Activated CD8-positive, alpha-beta T cell treated with anti-CD3 and anti-CD28 coated beads for 36 hours (primary cell): ENCODE measurements at regions not wholly inside any gene's neighbourhood (a gene's known extent, or its start where the extent isn't known, plus 50 kb on each side); places are given as distances from the start of the nearest gene placed in this dataset.

Experiments
- ATAC-seq: fragments of 200-7000 bp; cut with Tn5 transposase; one replicate; pipeline ENCODE4 v1.10.0; 2021; ENCODE audit warnings: mild to moderate bottlenecking, moderate library complexity
- CTCF ChIA-PET: fragments of 350-600 bp; sonication (Branson Sonifier 250); formaldehyde crosslinking; loops from one replicate; lab custom pipeline; 2021; ENCODE audit warnings: antibody characterized with exemption; lab: Charles Lee
- POLR2A ChIA-PET: fragments of 350-600 bp; sonication (Branson Sonifier 250); formaldehyde crosslinking; loops from one replicate; lab custom pipeline; 2021; ENCODE audit warnings: antibody characterized with exemption; lab: Charles Lee
- DNase-seq: peaks from one replicate; pipeline ENCODE4 v3.0.0-alpha.2; 2020
- H3K27ac Mint-ChIP-seq: one replicate; pipeline ENCODE4 v1.8.0; 2021; ENCODE audit warnings: mild to moderate bottlenecking, mixed read lengths
- H3K27me3 Mint-ChIP-seq: one replicate; pipeline ENCODE4 v1.8.0; 2021; ENCODE audit warnings: mixed read lengths
- H3K36me3 Mint-ChIP-seq: one replicate; pipeline ENCODE4 v1.8.0; 2021; ENCODE audit warnings: low read depth, mixed read lengths
- H3K4me1 Mint-ChIP-seq: one replicate; pipeline ENCODE4 v1.8.0; 2021; ENCODE audit warnings: low read depth, mixed read lengths
- H3K4me3 Mint-ChIP-seq: one replicate; pipeline ENCODE4 v1.8.0; 2021; ENCODE audit warnings: mild to moderate bottlenecking, moderate library complexity, mixed read lengths
- H3K9me3 Mint-ChIP-seq: one replicate; pipeline ENCODE4 v1.8.0; 2021; ENCODE audit warnings: mixed read lengths
- intact Hi-C: fragments of 100-400 bp; cut with micrococcal nuclease; formaldehyde crosslinking; loops from one replicate; pipeline ENCODE4 v1.10.0; 2022
- TF ChIP-seq, protein P1 (sequence below): fragments of 200-600 bp; IDR thresholded peaks from one replicate; pipeline ENCODE4 v1.8.0; 2022; ENCODE audit warnings: antibody characterized with exemption, mild to moderate bottlenecking

GRCh38 chr4:157572951-157573350, 352.4 kb downstream of the GRIA2 start:
- no peak for ATAC-seq
- ChIA-PET POLR2A (no interaction called here), CTCF (no interaction called here)
- Mint-ChIP-seq H3K36me3 (no peaks in the 10 kb centered on the region), H3K4me1 (no peaks in the 10 kb centered on the region), H3K9me3 (no peaks in the 10 kb centered on the region), H3K27me3 (no peaks in the 10 kb centered on the region), H3K4me3 (no peak overlapping the region), H3K27ac (no peak overlapping the region)
- DNase-seq = no peak
- intact Hi-C loops = no loop called here
- TF ChIP-seq, protein P1, sequence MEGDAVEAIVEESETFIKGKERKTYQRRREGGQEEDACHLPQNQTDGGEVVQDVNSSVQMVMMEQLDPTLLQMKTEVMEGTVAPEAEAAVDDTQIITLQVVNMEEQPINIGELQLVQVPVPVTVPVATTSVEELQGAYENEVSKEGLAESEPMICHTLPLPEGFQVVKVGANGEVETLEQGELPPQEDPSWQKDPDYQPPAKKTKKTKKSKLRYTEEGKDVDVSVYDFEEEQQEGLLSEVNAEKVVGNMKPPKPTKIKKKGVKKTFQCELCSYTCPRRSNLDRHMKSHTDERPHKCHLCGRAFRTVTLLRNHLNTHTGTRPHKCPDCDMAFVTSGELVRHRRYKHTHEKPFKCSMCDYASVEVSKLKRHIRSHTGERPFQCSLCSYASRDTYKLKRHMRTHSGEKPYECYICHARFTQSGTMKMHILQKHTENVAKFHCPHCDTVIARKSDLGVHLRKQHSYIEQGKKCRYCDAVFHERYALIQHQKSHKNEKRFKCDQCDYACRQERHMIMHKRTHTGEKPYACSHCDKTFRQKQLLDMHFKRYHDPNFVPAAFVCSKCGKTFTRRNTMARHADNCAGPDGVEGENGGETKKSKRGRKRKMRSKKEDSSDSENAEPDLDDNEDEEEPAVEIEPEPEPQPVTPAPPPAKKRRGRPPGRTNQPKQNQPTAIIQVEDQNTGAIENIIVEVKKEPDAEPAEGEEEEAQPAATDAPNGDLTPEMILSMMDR = no peak

DNA sequence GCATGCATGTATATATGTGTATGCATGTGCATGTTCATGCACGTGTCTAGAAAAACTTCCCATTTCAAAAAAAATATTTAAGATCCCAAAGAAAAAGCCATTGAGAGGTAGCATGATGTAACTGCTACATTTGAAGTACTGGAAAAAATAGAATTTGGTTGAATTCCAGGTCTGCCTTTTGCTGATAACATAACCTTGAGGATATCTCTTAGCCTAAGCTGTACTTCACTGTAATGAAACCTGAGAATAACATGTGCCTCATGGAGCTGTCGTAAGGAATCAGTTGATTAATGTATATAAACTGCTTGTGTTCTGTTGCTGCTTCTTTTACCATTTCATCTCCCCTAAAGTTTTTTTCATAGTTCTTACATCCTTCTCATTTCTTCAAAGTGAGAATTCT, 351.8 kb downstream of the GRIA2 start:
- Mint-ChIP-seq H3K27me3 (no peaks in the 10 kb centered on the region), H3K4me3 (no peak overlapping the region), H3K36me3 (no peaks in the 10 kb centered on the region), H3K27ac (no peak overlapping the region), H3K9me3 (no peaks in the 10 kb centered on the region), H3K4me1 (no peaks in the 10 kb centered on the region)
- intact Hi-C loops = no loop called here
- TF ChIP-seq, protein P1 = no peak
- DNase-seq = no peak
- POLR2A ChIA-PET = no interaction called here
- CTCF ChIA-PET = no interaction called here
- no peak for ATAC-seq

- DNase-seq (no peak), ATAC-seq (no peak)
- no peak overlapping the region for H3K4me3 Mint-ChIP-seq
- POLR2A ChIA-PET = no interaction called here
- H3K36me3 Mint-ChIP-seq = no peaks in the 10 kb centered on the region
- H3K9me3 Mint-ChIP-seq = peaks cover 2% of the 10 kb centered on the region
- CTCF ChIA-PET = no interaction called here
- no peak overlapping the region for H3K27ac Mint-ChIP-seq
- intact Hi-C loops = no loop called here
- no peaks in the 10 kb centered on the region for H3K27me3 Mint-ChIP-seq
- no peaks in the 10 kb centered on the region for H3K4me1 Mint-ChIP-seq
- TF ChIP-seq, protein P1 = no peak
Observed at GRCh38 chr4:157564771-157565170, 344.2 kb downstream of the GRIA2 start.

DNA sequence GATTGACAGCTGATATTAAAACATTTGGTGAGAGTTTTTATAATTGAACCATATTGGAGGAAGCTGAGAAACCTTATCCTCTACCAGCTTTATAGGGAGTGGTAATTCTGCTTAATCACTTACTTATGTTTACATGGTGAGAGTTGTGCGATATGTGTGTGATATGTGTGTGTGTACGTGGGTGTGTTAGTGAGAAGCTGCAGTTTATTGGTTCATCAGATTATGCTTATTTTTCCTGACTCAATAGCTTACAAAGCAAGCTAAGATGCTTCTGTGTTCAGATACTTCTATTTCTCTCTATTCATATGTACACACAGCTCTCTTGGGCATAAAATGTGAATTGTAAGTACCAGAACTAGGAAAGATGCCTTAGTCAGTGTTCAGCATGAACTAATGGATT, 343.7 kb downstream of the GRIA2 start:
- Mint-ChIP-seq H3K4me1 (no peaks in the 10 kb centered on the region), H3K27me3 (no peaks in the 10 kb centered on the region), H3K36me3 (no peaks in the 10 kb centered on the region), H3K9me3 (peaks cover 2% of the 10 kb centered on the region), H3K4me3 (no peak overlapping the region), H3K27ac (no peak overlapping the region)
- ChIA-PET CTCF (no interaction called here), POLR2A (no interaction called here)
- TF ChIP-seq, protein P1 = no peak
- no peak for DNase-seq
- intact Hi-C loops = no loop called here
- ATAC-seq = no peak

- ChIA-PET CTCF (no interaction called here), POLR2A (no interaction called here)
- Mint-ChIP-seq H3K4me3 (no peak overlapping the region), H3K27me3 (no peaks in the 10 kb centered on the region), H3K4me1 (no peaks in the 10 kb centered on the region), H3K27ac (no peak overlapping the region), H3K36me3 (no peaks in the 10 kb centered on the region), H3K9me3 (peaks cover 4% of the 10 kb centered on the region)
- intact Hi-C loops = no loop called here
- TF ChIP-seq, protein P1 = no peak
- ATAC-seq (no peak), DNase-seq (no peak)
Observed at GRCh38 chr4:157558016-157558415, 337.5 kb downstream of the GRIA2 start.
